ENCODE measurements at regions not wholly inside any gene's neighbourhood (a gene's known extent, or its start where the extent isn't known, plus 50 kb on each side); places are given as distances from the start of the nearest gene placed in this dataset.

DNA sequence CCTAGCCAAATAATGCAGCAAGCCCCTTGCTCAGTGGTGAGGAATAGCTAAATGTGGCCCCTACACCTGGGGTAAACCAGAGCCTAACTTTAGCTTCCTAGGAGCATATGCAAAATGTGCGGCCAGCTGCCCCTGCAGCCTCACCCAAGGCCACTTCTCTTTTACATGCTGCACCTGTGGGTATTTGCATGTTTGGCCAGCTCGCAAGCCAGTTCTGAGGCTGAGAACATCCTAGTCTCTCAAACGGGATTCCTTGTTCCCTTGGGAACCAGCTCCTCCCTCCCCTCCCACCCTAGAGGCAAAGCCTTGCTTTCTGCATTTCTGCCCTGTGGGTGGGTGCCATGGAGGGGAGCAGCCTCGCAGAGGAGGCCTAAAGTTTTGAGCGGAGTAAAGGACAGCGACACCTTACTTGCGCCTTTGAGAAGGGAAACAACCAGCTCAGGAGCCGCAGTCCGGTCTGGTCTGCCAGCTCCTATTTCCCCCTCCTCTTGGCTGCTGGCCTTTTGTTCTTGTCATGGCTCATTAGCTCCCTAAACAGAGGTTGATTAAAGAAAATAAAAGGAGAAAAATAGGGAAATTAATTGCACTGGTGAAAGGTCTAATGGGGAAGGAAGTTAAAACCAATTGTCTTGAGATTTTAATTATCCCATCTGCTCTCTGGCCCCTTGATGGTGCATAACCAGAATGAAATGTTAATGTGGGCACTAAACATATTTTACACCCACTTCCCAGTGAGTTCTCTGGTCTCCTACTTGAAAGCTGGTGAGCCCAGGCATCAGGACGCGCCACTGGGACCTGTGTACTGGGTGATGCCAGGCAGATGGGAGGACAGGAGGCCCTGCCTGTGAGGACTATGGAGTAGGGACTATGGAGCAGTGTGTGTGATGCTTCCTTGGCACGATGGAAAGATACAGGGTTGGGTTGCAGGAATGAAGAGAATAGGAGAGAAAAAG, 68.7 kb downstream of the TEX35 start:
- TF ChIP-seq, protein P1, sequence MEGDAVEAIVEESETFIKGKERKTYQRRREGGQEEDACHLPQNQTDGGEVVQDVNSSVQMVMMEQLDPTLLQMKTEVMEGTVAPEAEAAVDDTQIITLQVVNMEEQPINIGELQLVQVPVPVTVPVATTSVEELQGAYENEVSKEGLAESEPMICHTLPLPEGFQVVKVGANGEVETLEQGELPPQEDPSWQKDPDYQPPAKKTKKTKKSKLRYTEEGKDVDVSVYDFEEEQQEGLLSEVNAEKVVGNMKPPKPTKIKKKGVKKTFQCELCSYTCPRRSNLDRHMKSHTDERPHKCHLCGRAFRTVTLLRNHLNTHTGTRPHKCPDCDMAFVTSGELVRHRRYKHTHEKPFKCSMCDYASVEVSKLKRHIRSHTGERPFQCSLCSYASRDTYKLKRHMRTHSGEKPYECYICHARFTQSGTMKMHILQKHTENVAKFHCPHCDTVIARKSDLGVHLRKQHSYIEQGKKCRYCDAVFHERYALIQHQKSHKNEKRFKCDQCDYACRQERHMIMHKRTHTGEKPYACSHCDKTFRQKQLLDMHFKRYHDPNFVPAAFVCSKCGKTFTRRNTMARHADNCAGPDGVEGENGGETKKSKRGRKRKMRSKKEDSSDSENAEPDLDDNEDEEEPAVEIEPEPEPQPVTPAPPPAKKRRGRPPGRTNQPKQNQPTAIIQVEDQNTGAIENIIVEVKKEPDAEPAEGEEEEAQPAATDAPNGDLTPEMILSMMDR (IDR thresholded peaks at IDR 0.05 in 2 of 3, conservative IDR thresholded peaks at IDR 0.05 in 1 of 3; ENCODE audit: borderline replicate concordance in 1 of 3, insufficient read depth in 1 of 3, low read depth in 2 of 3, low read length in 2 of 3) = no peak
- TF ChIP-seq EZH2 (IDR thresholded peaks at IDR 0.05) = no peak
- TF ChIP-seq SRF (IDR thresholded peaks at IDR 0.05; ENCODE audit: low read depth) = no peak
- no peak for TF ChIP-seq YY1 (IDR thresholded peaks at IDR 0.05; ENCODE audit: extremely low read depth, insufficient replicate concordance, low read depth, low read length)
- no peak for TF ChIP-seq POLR2A (IDR thresholded peaks at IDR 0.05; ENCODE audit: borderline replicate concordance, extremely low read depth, insufficient read depth, insufficient read length)
- no peak for TF ChIP-seq POLR2AphosphoS5 (IDR thresholded peaks at IDR 0.05; ENCODE audit: low read depth, low read length)
- TF ChIP-seq ZNF274 (IDR thresholded peaks at IDR 0.05; ENCODE audit: low read depth, low read length) = no peak
- TF ChIP-seq ELF1 (IDR thresholded peaks at IDR 0.05; ENCODE audit: borderline replicate concordance, low read depth) = no peak
- TF ChIP-seq MAX (IDR thresholded peaks at IDR 0.05) = no peak
- no peak for TF ChIP-seq CEBPB (IDR thresholded peaks at IDR 0.05; ENCODE audit: low read depth)
- no peak for TF ChIP-seq SP1 (IDR thresholded peaks at IDR 0.05; ENCODE audit: low read depth)
